ENCODE measurements at regions not wholly inside any gene's neighbourhood (a gene's known extent, or its start where the extent isn't known, plus 50 kb on each side); places are given as distances from the start of the nearest gene placed in this dataset.

GRCh38 chr15:81940467-81941451, 105.1 kb downstream of the MEX3B start:
- no peak for DNase-seq (ENCODE audit: low spot score, unreplicated experiment)
- H3K9me3 Mint-ChIP-seq (ENCODE audit: low read depth): no peaks in the 10 kb centered on the region
- H3K27ac Mint-ChIP-seq: no peak overlapping the region
- no peaks in the 10 kb centered on the region for H3K27me3 Mint-ChIP-seq
- no peak overlapping the region for H3K4me3 Mint-ChIP-seq (ENCODE audit: low read depth)
- H3K36me3 Mint-ChIP-seq (ENCODE audit: insufficient read depth): peaks cover 1% of the 10 kb centered on the region
- H3K4me1 Mint-ChIP-seq (ENCODE audit: low read depth): peaks cover 6% of the 10 kb centered on the region
- TF ChIP-seq CTCF (IDR thresholded peaks at IDR 0.05; ENCODE audit: unreplicated experiment): no peak

- TF ChIP-seq CTCF (IDR thresholded peaks at IDR 0.05; ENCODE audit: unreplicated experiment): peak; percentile 72
- Mint-ChIP-seq H3K9me3 (ENCODE audit: low read depth) (no peaks in the 10 kb centered on the region), H3K4me1 (ENCODE audit: low read depth) (peaks cover 6% of the 10 kb centered on the region), H3K4me3 (ENCODE audit: low read depth) (no peak overlapping the region), H3K27ac (no peak overlapping the region), H3K36me3 (ENCODE audit: insufficient read depth) (peaks cover 1% of the 10 kb centered on the region), H3K27me3 (no peaks in the 10 kb centered on the region)
- DNase-seq (ENCODE audit: low spot score, unreplicated experiment): no peak
These were observed 106.0 kb downstream of the MEX3B start for GRCh38 chr15:81939604-81940440.

GRCh38 chr15:81937189-81937588, 108.6 kb downstream of the MEX3B start:
- peaks cover 6% of the 10 kb centered on the region for H3K4me1 Mint-ChIP-seq (ENCODE audit: low read depth)
- H3K4me3 Mint-ChIP-seq (ENCODE audit: low read depth): no peak overlapping the region
- no peak overlapping the region for H3K27ac Mint-ChIP-seq
- no peak for DNase-seq (ENCODE audit: low spot score, unreplicated experiment)
- no peaks in the 10 kb centered on the region for H3K27me3 Mint-ChIP-seq
- H3K9me3 Mint-ChIP-seq (ENCODE audit: low read depth): no peaks in the 10 kb centered on the region
- H3K36me3 Mint-ChIP-seq (ENCODE audit: insufficient read depth): no peaks in the 10 kb centered on the region
- TF ChIP-seq CTCF (IDR thresholded peaks at IDR 0.05; ENCODE audit: unreplicated experiment): no peak

GRCh38 chr15:81930582-81931369, 115.0 kb downstream of the MEX3B start:
- Mint-ChIP-seq H3K36me3 (ENCODE audit: insufficient read depth) (peaks cover 3% of the 10 kb centered on the region), H3K9me3 (ENCODE audit: low read depth) (no peaks in the 10 kb centered on the region), H3K27ac (no peak overlapping the region), H3K27me3 (no peaks in the 10 kb centered on the region), H3K4me3 (ENCODE audit: low read depth) (no peak overlapping the region), H3K4me1 (ENCODE audit: low read depth) (peaks cover 5% of the 10 kb centered on the region)
- no peak for TF ChIP-seq CTCF (IDR thresholded peaks at IDR 0.05; ENCODE audit: unreplicated experiment)
- DNase-seq (ENCODE audit: low spot score, unreplicated experiment): no peak
